ENCODE measurements at regions not wholly inside any gene's neighbourhood (a gene's known extent, or its start where the extent isn't known, plus 50 kb on each side); places are given as distances from the start of the nearest gene placed in this dataset.

DNA sequence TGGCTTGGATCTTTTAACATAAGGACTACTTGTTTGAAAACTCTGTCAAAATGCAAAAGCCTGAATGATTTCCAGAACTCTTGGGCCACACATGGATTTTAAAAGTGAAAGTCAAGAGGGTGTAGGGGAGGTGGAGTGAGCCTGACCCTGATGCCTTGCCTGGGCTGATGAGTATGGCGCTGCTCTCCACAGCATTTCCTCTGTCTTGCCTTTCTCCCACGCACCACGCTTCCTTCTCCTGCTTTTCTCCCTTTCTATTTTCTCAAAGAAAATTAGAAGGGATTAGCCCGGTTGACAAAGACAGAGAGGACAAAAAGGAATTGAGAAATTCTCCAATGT is 207.0 kb upstream of the CCDC68 start:
- TF ChIP-seq, protein P1, sequence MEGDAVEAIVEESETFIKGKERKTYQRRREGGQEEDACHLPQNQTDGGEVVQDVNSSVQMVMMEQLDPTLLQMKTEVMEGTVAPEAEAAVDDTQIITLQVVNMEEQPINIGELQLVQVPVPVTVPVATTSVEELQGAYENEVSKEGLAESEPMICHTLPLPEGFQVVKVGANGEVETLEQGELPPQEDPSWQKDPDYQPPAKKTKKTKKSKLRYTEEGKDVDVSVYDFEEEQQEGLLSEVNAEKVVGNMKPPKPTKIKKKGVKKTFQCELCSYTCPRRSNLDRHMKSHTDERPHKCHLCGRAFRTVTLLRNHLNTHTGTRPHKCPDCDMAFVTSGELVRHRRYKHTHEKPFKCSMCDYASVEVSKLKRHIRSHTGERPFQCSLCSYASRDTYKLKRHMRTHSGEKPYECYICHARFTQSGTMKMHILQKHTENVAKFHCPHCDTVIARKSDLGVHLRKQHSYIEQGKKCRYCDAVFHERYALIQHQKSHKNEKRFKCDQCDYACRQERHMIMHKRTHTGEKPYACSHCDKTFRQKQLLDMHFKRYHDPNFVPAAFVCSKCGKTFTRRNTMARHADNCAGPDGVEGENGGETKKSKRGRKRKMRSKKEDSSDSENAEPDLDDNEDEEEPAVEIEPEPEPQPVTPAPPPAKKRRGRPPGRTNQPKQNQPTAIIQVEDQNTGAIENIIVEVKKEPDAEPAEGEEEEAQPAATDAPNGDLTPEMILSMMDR (conservative IDR thresholded peaks at IDR 0.05), result no peak
- H3K27ac ChIP-seq, result no peak overlapping the region

DNA sequence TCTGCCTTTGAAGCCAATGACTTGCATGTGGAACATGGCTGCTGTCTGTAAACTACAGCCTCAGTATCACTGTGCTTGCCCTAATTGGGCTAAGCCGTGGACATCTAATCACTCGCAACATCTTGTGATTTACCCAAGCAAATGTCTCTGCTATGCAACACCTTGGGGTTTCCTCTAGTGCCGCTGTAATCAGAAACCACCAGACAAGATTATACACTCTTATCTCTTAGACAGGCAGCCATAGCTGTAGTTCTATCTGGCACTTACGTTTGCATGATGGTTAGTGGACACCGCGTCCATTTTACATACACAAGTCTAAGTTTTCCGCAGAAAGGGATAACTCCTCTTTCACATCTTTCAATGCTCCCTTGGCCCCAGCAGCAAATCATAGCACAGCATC is 204.3 kb upstream of the CCDC68 start:
- TF ChIP-seq, protein P1 (conservative IDR thresholded peaks at IDR 0.05), result no peak
- no peak overlapping the region for H3K27ac ChIP-seq

DNA sequence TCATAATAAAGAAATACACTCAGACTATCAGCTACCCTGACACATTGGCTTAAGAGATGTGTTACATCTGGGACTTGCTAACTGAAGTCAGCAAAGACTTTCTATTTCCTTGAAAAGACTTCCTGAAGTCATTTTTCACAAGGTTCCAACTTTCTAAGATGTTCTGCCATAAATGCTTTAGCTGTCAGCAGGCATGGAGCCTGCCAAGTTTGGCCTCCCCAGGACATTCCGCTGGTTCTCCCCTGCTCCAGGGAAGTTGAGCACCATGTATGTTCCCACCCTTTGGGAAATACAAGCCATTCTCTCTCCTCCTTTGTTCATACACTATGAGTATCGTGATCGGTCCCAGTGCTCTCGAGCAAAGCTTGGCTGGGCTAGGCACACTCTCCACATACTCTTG is 202.7 kb upstream of the CCDC68 start:
- TF ChIP-seq, protein P1 (conservative IDR thresholded peaks at IDR 0.05), result no peak
- no peak overlapping the region for H3K27ac ChIP-seq

GRCh38 chr18:55159027-55159426 is 199.8 kb upstream of the CCDC68 start:
- TF ChIP-seq, protein P1 (conservative IDR thresholded peaks at IDR 0.05), result no peak
- no peak overlapping the region for H3K27ac ChIP-seq

DNA sequence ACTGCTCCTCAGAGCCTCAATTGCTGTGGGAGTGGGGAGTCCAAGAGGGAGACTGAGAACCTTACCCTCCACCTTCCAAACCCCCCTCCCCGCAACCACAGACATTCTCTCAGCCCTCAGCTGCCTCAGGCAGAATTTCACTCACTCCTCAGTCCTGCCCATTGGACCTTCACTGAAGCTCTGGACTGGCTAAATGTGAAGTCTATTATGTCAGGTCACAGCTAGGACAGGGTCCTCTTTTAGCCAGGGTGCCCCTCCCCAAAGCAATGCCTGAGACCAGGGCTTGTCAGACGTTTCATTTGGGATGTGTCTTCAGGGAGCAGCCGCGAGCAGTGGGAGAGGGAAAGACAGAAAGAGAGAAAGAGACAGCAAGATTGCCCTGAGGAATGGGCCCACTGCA is 199.3 kb upstream of the CCDC68 start:
- H3K27ac ChIP-seq, result no peak overlapping the region
- TF ChIP-seq, protein P1 (conservative IDR thresholded peaks at IDR 0.05), result no peak

GRCh38 chr18:55153346-55153745 is 194.1 kb upstream of the CCDC68 start:
- TF ChIP-seq, protein P1 (conservative IDR thresholded peaks at IDR 0.05), result no peak
- H3K27ac ChIP-seq, result no peak overlapping the region

- H3K27ac ChIP-seq, result no peak overlapping the region
- TF ChIP-seq, protein P1 (conservative IDR thresholded peaks at IDR 0.05), result no peak
Observed at GRCh38 chr18:55152801-55153200, 193.5 kb upstream of the CCDC68 start.

GRCh38 chr18:55149994-55150393 is 190.7 kb upstream of the CCDC68 start:
- TF ChIP-seq, protein P1 (conservative IDR thresholded peaks at IDR 0.05), result no peak
- no peak overlapping the region for H3K27ac ChIP-seq

Measured in VCaP (cell line).